Adrenal gland (tissue), 5 donors: ENCODE measurements at regions not wholly inside any gene's neighbourhood (a gene's known extent, or its start where the extent isn't known, plus 50 kb on each side); places are given as distances from the start of the nearest gene placed in this dataset.

Source experiments
- POLR2A ChIP-seq, 2 donors: fragments of 450-650 bp; IDR thresholded peaks; one replicate each; pipeline ENCODE4 v1.6.1; 2017; ENCODE audit warnings: antibody characterized with exemption in 2 of 2, mild to moderate bottlenecking in 2 of 2, moderate library complexity in 1 of 2
- TF ChIP-seq, protein P1 (sequence below), 6 experiments: fragments of 450-650 bp in 4 of 6; fragments of 200-600 bp in 2 of 6; sonication (generic) in 1 of 6; IDR thresholded peaks; 1 replicate in 5 of 6; 2 replicates in 1 of 6; pipeline versions ENCODE4 v1.5.1 to v1.8.0; 2016 to 2021; ENCODE audit warnings: antibody characterized with exemption in 6 of 6, mild to moderate bottlenecking in 2 of 6, moderate library complexity in 1 of 6
- donor health status: DM: no; HTN: no; CAD: no.

DNA sequence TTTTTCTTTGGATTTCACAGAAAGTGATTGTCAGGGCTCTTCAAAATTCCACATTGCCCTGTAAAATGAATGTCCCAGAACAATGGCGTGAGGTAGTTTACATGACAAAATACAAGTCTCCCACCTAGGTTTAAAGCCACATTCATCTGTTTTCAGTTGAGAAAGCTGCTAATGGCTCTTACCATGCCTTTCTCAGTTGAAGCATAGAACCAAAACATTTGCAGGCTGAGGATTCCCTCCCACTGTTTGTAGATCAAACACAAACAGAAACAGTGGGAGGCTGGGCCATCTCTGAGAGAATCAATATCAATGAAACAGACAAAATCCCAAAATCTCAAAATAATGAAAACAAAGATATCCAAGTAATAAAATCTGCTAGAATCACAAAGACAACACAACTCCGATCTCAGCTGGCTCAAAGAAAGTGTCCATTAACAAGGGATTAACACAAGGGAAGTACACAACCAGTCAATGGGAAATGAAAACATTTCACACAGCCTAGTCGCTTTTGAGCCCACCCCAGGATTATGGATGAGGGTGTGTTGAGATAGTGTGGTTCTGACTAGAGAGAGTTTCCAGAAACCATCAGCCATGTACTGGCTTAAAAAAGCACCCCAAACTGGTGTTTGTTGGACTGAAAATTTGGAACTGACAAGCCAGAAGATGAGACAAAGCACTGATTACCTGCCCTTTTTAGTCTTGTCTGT, 54.5 kb upstream of the TMEM260 start:
- TF ChIP-seq, protein P1, sequence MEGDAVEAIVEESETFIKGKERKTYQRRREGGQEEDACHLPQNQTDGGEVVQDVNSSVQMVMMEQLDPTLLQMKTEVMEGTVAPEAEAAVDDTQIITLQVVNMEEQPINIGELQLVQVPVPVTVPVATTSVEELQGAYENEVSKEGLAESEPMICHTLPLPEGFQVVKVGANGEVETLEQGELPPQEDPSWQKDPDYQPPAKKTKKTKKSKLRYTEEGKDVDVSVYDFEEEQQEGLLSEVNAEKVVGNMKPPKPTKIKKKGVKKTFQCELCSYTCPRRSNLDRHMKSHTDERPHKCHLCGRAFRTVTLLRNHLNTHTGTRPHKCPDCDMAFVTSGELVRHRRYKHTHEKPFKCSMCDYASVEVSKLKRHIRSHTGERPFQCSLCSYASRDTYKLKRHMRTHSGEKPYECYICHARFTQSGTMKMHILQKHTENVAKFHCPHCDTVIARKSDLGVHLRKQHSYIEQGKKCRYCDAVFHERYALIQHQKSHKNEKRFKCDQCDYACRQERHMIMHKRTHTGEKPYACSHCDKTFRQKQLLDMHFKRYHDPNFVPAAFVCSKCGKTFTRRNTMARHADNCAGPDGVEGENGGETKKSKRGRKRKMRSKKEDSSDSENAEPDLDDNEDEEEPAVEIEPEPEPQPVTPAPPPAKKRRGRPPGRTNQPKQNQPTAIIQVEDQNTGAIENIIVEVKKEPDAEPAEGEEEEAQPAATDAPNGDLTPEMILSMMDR (IDR thresholded peaks at IDR 0.05) = no peak
- no peak for TF ChIP-seq POLR2A (IDR thresholded peaks at IDR 0.05)
